GDM1 (cell line): ENCODE measurements at regions not wholly inside any gene's neighbourhood (a gene's known extent, or its start where the extent isn't known, plus 50 kb on each side); places are given as distances from the start of the nearest gene placed in this dataset.
"Not testable (repeated sequence)": the region's sequence is repeated elsewhere in the genome, so short reads cannot be mapped to it uniquely, and the experiment has no call there.

Experiments
- DNase-seq: peaks from one replicate; lab custom pipeline; 2025; lab: John Stamatoyannopoulos, UW

DNA sequence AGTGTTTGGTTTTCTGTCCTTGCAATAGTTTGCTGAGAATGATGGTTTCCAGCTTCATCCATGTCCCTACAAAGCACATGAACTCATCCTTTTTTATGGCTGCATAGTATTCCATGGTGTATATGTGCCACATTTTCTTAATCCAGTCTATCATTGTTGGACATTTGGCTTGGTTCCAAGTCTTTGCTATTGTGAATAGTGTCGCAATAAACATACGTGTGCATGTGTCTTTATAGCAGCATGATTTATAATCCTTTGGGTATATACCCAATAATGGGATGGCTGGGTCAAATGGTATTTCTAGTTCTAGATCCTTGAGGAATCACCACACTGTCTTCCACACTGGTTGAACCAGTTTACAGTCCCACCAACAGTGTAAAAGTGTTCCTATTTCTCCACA lies 269.8 kb upstream of the DCN start:
- not testable (repeated sequence) for DNase-seq

DNA sequence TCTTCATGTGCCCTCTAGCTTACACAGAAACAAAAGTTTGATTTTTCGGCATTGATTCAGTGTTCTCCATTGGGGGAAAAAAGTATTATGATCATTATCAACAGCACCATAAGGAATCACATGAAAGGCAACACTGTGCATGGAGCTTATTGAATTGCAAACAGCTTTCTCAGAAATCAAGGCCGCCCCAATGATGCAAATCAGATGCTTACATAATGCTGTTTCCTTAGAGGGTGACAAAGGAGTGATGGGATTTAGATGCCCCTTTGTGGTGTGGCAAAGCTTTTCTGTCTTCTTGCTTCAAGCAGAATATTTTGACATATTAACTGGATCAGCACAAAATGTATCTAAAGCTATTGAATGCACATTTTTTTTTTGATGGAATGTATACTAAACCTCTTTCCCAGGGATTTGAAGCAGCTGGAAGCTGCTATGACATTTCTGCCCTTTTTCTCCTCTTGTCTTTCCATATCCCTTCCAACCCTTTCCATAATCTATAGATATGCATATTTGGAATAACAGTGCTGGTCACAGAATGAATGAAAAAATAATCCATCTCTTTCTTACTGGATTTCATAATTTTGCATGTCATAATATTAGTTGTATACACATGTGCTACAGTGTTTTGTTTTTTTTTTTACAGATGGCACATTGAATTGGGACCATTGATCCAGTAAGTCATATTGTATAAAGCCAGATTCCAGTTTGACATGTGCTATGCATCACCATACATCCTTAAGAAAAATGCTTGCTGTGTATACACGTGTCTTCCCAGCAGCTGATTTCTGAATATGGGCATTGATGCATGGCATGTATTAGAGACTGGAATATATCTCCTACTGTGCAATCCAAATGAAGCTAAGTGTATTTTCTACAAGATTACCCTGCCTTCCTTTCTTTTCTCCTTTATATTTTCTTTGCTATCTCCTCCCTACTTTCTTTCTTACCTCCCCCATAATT lies 259.7 kb upstream of the DCN start:
- DNase-seq: no peak

DNA sequence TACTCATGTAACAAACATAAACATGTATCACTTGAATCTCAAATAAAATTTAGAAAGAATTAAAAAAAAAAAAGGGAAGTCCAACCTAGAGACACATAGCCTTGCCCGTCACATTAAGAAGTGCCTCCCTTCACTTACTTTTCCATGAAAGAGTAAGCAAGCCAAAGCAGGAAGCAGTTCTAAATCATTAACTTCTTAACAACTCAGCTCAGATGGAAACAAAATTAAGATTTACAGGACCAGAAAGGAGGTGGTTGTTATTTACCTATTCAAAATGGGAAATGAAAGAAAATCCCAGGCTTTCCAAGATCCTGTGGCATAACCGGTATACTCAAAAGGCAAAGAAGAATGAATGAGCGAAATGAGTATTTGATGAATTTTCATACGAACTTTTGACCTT lies 258.6 kb upstream of the DCN start:
- no peak for DNase-seq

DNA sequence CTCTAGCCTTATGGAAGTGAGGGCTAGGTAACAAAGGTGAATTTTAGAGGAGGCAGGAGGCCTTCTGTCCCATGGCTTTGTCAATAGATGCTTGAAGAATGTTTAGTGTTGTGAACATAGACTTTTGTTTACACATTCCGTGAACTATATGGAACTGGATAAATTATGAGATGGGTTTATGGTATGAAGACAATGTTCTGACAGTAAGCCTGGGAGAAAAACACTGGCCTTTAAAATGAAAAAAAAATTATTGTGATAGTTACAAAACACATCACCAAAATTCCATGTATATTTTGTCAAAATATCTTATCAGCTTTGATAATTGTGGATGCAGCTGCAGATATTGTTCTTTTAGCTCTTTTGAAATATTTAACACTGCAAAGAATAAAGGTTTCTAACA lies 251.5 kb upstream of the DCN start:
- DNase-seq: no peak

DNA sequence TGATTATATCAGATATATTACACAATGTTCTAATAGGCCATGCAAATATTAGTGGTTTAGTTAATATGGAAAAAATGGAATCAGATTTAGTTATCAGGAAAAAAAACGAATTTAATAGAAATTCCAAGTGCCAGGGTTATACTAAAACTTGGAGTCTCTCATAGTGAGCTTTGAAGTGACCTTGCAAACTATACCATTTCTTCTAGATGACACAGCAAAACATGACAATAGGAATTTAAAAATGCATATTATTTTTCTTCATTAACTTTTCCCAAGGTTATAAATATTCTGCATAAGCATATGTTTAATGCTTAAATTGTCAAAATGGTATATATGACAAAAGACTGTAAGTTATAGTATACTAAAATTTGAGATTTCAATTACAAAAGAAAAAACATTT lies 250.1 kb upstream of the DCN start:
- DNase-seq: no peak

DNA sequence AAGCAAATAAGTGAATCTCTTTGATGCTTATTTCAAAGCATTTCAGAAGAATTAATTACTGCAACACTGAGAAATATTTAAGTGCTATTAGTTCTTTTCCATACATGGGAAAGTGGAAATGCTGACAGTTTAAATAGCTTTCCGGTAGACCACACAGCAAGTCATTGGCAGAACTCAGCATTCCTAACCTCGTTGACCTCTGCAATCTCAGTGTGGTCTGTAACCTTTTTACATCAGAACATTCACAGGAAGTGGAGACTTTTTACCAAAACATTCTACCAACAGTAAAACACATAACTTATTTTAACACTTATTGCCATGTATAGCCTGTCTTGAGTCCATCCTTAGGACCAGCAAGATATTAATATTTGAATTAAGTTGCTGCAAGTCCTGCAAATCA lies 249.5 kb upstream of the DCN start:
- no peak for DNase-seq

- DNase-seq: no peak
Measured at GRCh38 chr12:91424506-91424905, 241.9 kb upstream of the DCN start.

GRCh38 chr12:91423693-91424050 lies 241.1 kb upstream of the DCN start:
- DNase-seq: no peak

DNA sequence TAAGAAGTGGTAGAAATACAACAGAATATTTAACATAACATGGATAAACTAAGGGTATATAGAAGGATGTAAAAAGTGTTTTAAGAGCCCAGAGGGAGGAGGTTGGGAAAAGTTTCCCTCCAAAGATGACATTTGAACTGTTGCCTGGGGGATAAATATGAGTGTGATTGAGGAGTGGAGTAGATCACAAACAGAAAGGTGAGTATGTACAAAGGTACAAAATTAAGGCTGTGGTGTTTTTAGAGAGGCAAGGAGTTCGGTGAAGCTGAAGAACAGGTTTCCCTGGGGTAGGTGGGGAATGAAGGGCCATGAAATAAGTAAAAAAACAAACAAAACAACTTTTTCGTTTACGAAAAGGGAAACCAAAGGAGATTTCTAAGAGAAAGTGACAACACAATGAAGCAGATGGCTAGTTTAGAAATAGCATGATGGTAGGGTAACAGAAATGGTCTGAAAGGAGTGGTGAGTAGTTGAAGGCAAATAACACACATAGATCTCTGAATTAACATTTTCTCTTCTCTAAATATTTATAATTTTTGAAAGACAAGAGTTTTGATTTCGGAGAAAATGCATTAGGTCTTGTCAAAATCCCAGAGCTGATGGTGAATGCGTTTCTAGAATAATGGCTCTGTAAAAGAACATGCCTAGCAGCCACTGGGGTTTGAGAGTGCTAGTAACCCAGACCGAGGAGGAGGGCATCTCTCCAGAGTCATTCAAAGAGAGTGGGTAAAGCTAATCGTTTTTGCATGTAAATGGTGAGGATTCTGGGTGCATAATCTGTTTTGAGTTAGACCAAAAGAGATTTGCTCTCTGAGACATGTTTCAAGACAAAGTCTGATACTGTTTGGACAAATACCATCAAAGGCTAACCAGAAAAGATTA lies 240.4 kb upstream of the DCN start:
- no peak for DNase-seq

GRCh38 chr12:91422127-91422526 lies 239.5 kb upstream of the DCN start:
- no peak for DNase-seq

DNA sequence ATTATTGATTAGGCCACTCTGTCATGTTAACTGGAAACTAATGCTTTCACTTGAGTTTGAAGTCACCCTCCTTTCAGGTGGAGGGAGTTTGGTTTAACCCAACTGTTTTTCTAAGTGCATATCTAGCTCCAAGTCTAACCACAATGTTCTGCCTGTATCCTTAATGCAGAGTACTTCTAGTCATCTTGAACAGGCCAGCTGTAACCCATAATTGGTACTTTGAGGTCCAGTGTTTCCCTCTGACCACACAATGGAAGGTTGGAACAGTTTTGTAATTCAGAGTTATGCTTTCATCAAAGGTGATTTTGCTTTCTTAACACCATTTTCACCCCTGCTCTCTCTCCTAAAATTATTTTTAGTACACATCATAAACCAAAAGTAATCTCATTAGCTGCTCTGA lies 237.2 kb upstream of the DCN start:
- DNase-seq: no peak

DNA sequence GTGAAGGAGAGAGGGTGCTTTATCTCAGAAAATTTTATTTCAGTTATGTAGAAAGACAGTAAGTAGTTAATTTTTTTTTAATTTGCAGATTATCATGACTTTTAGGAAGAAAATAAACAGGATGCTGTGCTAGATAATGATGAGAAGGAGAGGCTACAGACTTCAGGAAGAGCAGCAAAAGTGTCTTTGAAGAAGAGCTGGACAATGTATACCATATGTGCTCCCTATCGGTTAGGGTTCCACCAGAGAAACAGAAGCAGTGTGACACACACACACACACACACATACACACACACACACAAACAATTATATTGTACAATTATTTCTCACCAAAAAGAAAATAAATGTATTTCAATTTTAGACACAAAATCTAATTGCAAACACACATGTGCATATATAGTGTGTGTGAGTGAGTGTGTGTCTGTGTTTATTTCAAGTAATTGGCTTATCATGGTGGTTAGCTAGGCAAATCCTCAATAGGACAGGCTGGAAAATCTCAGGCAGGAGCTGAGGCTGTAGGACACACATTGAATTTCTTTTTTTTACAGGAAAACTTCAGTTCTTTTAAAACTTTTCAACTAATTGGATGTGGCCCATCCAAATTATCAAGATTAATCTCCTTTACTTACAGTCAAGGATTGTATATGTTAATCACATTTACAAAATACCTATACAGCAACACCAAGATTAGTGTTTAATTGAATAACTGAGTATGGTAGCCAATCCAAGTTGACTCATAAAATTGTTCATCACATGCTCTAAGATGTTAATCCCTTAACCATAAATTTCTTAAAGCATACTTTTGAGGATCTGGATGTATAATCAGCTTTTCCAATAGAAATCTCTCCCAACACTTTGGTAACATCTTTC lies 235.8 kb upstream of the DCN start:
- no peak for DNase-seq

DNA sequence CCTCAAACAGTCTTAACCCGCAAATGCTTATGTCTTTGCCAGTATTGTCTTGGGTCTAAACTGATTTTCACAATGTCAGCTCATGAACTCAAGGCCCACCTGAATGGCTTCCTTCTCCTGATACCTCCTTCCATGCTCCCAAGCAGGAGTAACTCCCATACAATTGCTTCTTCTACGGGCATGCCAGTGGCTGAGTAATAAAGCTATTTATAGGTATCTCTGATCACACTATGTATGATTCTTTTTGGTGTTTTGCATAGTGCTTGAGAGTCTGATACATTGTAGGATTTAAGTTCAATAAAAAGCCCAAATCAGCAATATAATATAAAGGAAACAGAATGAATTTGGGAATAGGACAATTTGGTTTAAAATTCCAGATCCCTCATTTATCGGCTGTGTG lies 235.0 kb upstream of the DCN start:
- DNase-seq: no peak

DNA sequence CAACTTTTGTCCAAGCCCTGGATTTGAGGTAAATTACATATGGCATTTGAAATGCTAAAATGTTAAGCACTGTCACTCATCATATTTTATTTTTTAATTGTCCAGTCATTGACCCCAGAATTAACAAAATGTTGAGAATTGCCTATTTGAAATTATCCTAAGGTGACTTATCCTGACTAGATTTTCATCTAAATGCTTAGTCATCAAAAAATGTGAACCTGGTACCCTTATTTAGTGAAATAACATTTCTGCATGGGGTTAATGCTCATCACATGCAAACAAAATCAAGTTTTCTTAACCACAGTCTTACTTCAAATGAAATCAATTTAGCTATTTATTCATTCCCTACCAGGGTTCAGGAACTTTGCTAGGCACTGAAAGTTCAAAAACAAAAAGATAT lies 232.0 kb upstream of the DCN start:
- no peak for DNase-seq

DNA sequence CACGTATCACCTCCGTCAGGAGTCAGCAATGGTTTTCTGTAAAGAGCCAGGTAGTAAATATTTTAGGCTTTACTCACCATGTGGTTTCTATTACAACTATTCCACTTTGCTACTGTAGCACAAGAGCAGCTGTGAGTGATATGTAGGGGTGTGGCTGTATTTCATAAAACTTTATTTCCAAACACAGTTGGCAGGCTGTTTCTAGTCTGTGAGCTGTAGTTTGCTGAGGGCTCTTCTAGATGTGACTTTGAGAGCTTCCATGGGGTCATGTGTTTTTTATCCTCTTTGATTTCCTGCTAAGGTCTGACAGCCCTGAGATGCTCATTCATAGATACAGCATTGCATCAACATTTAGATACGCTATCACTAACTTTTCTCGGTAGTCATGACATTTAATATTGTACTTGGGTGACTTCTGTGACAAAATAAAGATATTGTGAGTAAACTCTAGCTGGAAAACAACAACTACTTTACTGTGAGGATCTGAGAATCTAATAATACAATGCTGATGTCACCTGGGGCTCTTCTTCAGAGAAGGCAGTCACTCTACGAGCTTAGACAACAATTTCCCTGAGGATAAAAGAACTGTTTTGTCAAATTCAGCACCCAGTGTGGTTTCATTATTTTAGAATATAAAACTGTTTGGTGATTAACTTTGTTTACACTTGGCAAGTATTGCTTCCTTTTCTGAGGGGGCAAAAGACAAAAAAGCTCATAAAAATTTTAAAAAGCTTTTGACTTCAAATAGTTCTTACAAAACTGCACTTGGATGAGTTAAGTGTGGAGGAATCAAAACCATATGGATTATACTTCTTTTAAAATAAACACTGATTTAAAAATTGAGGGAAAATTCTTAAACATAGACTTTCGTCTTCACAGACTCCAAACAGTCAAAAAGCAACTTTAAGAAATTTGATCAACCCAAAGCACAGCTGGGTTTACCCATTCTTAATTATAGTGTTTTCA lies 231.2 kb upstream of the DCN start:
- DNase-seq: no peak

- DNase-seq: no peak
Measured at GRCh38 chr12:91406920-91407341, 224.3 kb upstream of the DCN start.

- DNase-seq: no peak
Measured at GRCh38 chr12:91404441-91404840, 221.8 kb upstream of the DCN start.

DNA sequence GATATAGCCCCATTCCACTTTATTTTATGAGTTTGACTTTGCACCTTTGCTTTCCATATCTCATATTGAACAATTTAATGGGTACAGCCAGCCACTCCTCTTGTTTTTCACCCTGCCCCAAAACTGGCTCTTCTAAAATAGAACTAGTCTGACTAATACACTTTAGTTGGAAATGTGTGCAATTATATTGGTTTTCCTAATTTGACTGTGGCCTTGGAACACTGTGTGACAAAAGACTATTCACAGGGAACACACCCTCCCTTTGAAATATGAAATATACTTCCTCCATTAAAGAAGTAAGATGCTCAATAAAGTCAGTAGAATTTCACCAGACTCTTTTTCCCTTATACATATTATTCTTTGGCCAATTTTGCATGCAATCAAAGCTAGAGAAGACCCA lies 218.6 kb upstream of the DCN start:
- DNase-seq: no peak

DNA sequence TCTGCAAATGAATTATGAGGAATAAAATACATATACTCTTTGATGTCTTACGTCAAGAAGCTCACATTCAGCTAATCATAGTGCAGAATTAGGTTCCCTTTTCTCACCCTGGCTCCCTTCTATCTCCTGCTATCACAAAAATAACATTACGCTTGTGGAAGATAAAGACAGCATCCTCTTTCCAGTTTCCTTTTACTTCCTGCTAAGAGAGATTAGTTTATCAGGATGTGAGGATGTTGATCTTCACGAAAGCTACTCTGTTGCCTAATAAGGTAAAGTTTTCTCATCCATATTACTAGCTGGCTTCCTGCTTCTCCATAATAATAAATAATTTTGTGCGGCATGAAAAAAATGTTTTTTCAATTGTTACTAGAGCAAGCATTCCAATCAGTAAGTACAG lies 217.7 kb upstream of the DCN start:
- no peak for DNase-seq

- DNase-seq: no peak
Measured at GRCh38 chr12:91397866-91398532, 215.4 kb upstream of the DCN start.
